Choroid plexus epithelial cell (primary cell): ENCODE measurements at regions not wholly inside any gene's neighbourhood (a gene's known extent, or its start where the extent isn't known, plus 50 kb on each side); places are given as distances from the start of the nearest gene placed in this dataset.

Experiments used
- DNase-seq: peaks from one replicate; pipeline ENCODE4 v3.0.0-alpha.2; 2010; ENCODE audit warnings: low read depth
- H3K4me3 ChIP-seq: 2 replicates; pipeline ENCODE4 v1.5.1; 2011; ENCODE audit warnings: low read depth, mild to moderate bottlenecking, control low read depth, low read length, moderate library complexity
- CTCF ChIP-seq: conservative IDR thresholded peaks from 2 replicates; pipeline ENCODE4 v1.5.1; 2011; ENCODE audit warnings: low read depth, mild to moderate bottlenecking, control low read depth, inconsistent platforms, low read length, moderate library complexity

- no peak overlapping the region for H3K4me3 ChIP-seq
- DNase-seq = no peak
- TF ChIP-seq CTCF = no peak
These were observed 235.7 kb downstream of the KCNJ3 start for GRCh38 chr2:154934213-154934612.

GRCh38 chr2:154924531-154924930 lies 226.0 kb downstream of the KCNJ3 start:
- DNase-seq = no peak
- no peak for TF ChIP-seq CTCF
- no peak overlapping the region for H3K4me3 ChIP-seq

GRCh38 chr2:154914561-154914960 lies 216.1 kb downstream of the KCNJ3 start:
- H3K4me3 ChIP-seq = no peak overlapping the region
- TF ChIP-seq CTCF = no peak
- no peak for DNase-seq

GRCh38 chr2:154912215-154912614 lies 213.7 kb downstream of the KCNJ3 start:
- no peak for TF ChIP-seq CTCF
- no peak overlapping the region for H3K4me3 ChIP-seq
- no peak for DNase-seq

- no peak for TF ChIP-seq CTCF
- no peak for DNase-seq
- no peak overlapping the region for H3K4me3 ChIP-seq
These were observed 213.2 kb downstream of the KCNJ3 start for GRCh38 chr2:154911729-154912128.

GRCh38 chr2:154910701-154911100 lies 212.2 kb downstream of the KCNJ3 start:
- no peak for DNase-seq
- no peak for TF ChIP-seq CTCF

GRCh38 chr2:154908327-154908726 lies 209.8 kb downstream of the KCNJ3 start:
- no peak overlapping the region for H3K4me3 ChIP-seq
- DNase-seq = no peak
- no peak for TF ChIP-seq CTCF

More at GRCh38 chr2:154910701-154911100, 212.2 kb downstream of the KCNJ3 start:
- no peak overlapping the region for H3K4me3 ChIP-seq
